Prostate gland (tissue), 2 donors: ENCODE measurements at regions not wholly inside any gene's neighbourhood (a gene's known extent, or its start where the extent isn't known, plus 50 kb on each side); places are given as distances from the start of the nearest gene placed in this dataset.

Experiments
- DNase-seq: peaks from one replicate; pipeline ENCODE4 v3.0.0-alpha.2; 2019; ENCODE audit warnings: low spot score
- H3K27ac ChIP-seq, 2 donors: fragments of 200-600 bp; sonication (generic); 2 replicates each; pipeline ENCODE4 v1.5.1; 2017 to 2019
- H3K27me3 ChIP-seq: fragments of 200-600 bp; sonication (generic); replicated peaks from 2 replicates; pipeline ENCODE4 v1.5.1; 2019; ENCODE audit not compliant: insufficient read depth
- H3K36me3 ChIP-seq, 2 donors: fragments of 200-600 bp; sonication (generic); 1 replicate in 1 of 2; 2 replicates in 1 of 2; pipeline versions ENCODE4 v1.5.1 to v1.8.1; 2017 to 2019
- H3K4me1 ChIP-seq: fragments of 200-600 bp; sonication (generic); replicated peaks from 2 replicates; pipeline ENCODE4 v1.5.1; 2019
- H3K4me3 ChIP-seq, 2 donors: fragments of 200-600 bp; sonication (generic); 2 replicates each; pipeline ENCODE4 v1.5.1; 2017 to 2019
- H3K9me3 ChIP-seq: fragments of 200-600 bp; sonication (generic); 2 replicates; pipeline ENCODE4 v1.5.1; 2017
- POLR2A ChIP-seq: fragments of 450-650 bp; IDR thresholded peaks from one replicate; pipeline ENCODE4 v1.6.1; 2016; ENCODE audit warnings: antibody characterized with exemption, mild to moderate bottlenecking
- POLR2AphosphoS5 ChIP-seq: sonication (generic); formaldehyde crosslinking; IDR thresholded peaks from one replicate; pipeline ENCODE4 v1.6.1; 2017; ENCODE audit warnings: antibody characterized with exemption
- WGBS: methylation state at CpG from one replicate; pipeline ENCODE4 v1.1.5; 2018; 5-methylcytosine and 5-hydroxymethylcytosine counted together
- intact Hi-C: fragments of 100-400 bp; cut with DNase I; formaldehyde crosslinking; loops from one replicate; pipeline ENCODE4 v1.14.2; 2022
- TF ChIP-seq, protein P1 (sequence below), 4 experiments: fragments of 200-600 bp in 2 of 4; fragments of 450-650 bp in 2 of 4; sonication (generic) in 2 of 4; IDR thresholded peaks; 1 replicate in 3 of 4; 2 replicates in 1 of 4; pipeline ENCODE4 v1.5.1; 2016 to 2019; ENCODE audit warnings: antibody characterized with exemption in 4 of 4, mild to moderate bottlenecking in 2 of 4, moderate library complexity in 2 of 4

DNA sequence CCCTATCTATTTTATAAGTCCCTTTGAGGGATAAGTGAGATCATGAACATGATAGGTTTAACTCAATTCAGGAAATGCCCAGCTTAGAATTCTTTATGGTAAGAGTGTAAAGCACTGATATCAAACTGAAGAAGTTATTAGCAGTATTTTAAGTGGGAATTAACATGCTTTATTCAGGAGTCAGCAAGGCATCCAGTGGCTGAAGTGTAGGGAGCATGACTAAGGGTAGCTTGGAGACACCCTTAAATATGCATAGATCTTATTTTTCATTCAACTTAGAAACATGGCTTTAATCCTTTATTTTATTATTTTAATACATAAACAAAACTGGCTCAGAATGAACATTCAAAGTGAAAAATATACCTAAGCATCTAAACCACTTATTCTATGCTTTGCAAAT lies 158.3 kb upstream of the LPP start:
- Histone ChIP-seq H3K9me3 (no peaks in the 10 kb centered on the region), H3K36me3 (no peaks in the 10 kb centered on the region), H3K4me3 (no peak overlapping the region), H3K27me3 (no peaks in the 10 kb centered on the region), H3K27ac (no peak overlapping the region), H3K4me1 (peaks cover 4% of the 10 kb centered on the region)
- DNase-seq: no peak
- intact Hi-C loops: no loop called here
- TF ChIP-seq POLR2AphosphoS5 (no peak), POLR2A (no peak)
- TF ChIP-seq, protein P1, sequence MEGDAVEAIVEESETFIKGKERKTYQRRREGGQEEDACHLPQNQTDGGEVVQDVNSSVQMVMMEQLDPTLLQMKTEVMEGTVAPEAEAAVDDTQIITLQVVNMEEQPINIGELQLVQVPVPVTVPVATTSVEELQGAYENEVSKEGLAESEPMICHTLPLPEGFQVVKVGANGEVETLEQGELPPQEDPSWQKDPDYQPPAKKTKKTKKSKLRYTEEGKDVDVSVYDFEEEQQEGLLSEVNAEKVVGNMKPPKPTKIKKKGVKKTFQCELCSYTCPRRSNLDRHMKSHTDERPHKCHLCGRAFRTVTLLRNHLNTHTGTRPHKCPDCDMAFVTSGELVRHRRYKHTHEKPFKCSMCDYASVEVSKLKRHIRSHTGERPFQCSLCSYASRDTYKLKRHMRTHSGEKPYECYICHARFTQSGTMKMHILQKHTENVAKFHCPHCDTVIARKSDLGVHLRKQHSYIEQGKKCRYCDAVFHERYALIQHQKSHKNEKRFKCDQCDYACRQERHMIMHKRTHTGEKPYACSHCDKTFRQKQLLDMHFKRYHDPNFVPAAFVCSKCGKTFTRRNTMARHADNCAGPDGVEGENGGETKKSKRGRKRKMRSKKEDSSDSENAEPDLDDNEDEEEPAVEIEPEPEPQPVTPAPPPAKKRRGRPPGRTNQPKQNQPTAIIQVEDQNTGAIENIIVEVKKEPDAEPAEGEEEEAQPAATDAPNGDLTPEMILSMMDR (IDR thresholded peaks at IDR 0.05): no peak

DNA sequence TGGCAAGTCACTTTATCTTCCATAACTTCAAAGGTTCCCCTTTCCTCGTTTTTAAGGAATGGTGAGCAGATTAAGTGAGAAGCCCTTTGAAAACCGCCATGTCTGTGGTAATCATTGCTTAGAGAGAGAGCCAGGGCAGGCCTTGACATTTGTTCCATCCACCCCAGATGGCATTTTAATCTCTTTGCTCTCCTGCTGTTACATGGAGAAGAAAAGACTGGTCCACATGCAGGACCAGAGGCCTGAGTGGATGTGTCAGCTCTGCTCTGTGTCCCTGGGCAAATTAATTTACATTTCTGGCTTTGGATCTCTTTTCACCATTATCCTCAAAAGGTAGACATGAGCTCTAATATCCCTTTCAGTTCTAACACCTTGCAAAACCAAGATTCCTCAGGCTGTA lies 157.3 kb upstream of the LPP start:
- Histone ChIP-seq H3K4me1 (peaks cover 4% of the 10 kb centered on the region), H3K27me3 (no peaks in the 10 kb centered on the region), H3K36me3 (no peaks in the 10 kb centered on the region), H3K4me3 (no peak overlapping the region), H3K27ac (no peak overlapping the region), H3K9me3 (no peaks in the 10 kb centered on the region)
- intact Hi-C loops: no loop called here
- TF ChIP-seq POLR2A (no peak), POLR2AphosphoS5 (no peak)
- TF ChIP-seq, protein P1 (IDR thresholded peaks at IDR 0.05): no peak
- 92% methylated on average over 2 of the region's 2 CpGs for WGBS
- DNase-seq: no peak

DNA sequence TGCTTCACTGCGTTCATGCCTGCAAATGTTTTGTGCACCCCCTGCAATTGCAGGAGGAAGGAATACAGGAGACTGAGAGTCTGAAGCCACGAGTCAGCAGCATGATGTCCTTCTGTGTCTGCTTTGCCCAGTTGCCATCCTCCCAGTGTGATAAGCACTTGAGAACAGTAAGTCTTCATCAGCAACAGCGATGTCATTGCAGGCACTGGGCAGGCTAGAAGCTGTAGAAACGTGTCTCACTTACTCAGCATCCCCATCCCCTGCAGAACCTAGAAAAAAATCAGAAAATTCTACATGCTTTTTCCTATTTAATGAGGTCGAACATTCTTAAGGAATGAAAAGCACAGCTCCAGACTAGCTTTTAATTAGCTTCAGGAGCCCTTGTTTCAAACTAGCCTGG lies 156.5 kb upstream of the LPP start:
- TF ChIP-seq, protein P1 (IDR thresholded peaks at IDR 0.05): no peak
- TF ChIP-seq POLR2A (no peak), POLR2AphosphoS5 (no peak)
- H3K27ac ChIP-seq: no peak overlapping the region
- no peaks in the 10 kb centered on the region for H3K9me3 ChIP-seq
- 81% methylated on average over 5 of the region's 5 CpGs for WGBS
- peaks cover 4% of the 10 kb centered on the region for H3K4me1 ChIP-seq
- no peaks in the 10 kb centered on the region for H3K36me3 ChIP-seq
- intact Hi-C loops: no loop called here
- H3K27me3 ChIP-seq: no peaks in the 10 kb centered on the region
- no peak overlapping the region for H3K4me3 ChIP-seq
- no peak for DNase-seq

DNA sequence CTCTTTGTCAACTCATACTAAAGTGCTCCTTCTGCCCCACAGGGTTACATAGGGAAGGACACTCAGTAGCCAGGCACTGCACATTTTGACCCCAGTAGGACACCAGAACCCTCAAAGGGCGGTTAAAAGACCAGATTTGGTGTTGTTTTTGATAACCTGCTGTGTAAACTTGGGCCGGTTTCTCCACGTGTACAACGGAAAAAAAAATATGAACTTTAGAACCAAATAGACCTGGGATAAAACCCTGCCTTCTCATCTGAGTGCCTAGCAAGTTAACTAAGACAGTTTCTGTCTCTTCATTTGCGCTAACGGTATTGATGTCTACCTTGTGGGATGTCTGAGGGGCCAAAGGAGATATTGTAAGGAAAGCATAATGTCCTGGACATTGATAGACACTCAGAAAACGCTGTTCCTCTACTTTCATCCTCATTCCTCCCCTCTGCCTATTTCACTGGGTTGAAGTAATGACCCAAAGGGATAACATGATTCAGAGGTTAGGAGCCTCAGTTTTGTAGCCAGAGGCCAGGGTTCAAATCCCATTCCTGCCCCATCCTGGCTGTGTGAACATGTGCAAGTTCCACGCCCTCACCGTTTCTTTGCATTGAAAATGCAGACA lies 155.9 kb upstream of the LPP start:
- Histone ChIP-seq H3K36me3 (no peaks in the 10 kb centered on the region), H3K4me1 (peaks cover 4% of the 10 kb centered on the region), H3K9me3 (no peaks in the 10 kb centered on the region), H3K27ac (no peak overlapping the region), H3K4me3 (no peak overlapping the region), H3K27me3 (no peaks in the 10 kb centered on the region)
- DNase-seq: no peak
- TF ChIP-seq, protein P1 (IDR thresholded peaks at IDR 0.05): no peak
- no peak for TF ChIP-seq POLR2A
- no peak for TF ChIP-seq POLR2AphosphoS5
- intact Hi-C loops: no loop called here
- WGBS: 93% methylated on average over 9 of the region's 9 CpGs

DNA sequence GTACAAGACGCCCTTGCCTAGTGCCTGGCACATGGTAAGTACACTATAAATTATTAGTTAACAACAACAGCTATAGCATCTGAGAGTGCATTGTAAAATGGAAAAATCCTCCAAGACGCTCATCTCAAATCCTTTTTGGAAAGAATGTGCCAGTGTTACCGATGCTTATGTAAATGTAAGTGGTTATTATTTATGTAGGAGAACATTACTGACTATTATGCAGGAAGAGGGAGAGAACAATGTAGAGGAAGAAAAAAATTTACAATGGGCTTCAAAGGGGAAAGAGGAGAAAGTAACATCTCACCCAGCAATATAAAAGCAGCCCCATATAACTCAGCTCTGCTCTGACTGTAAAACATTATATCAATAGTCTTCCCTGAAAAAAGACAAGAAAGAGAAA lies 155.3 kb upstream of the LPP start:
- peaks cover 4% of the 10 kb centered on the region for H3K4me1 ChIP-seq
- H3K4me3 ChIP-seq: no peak overlapping the region
- H3K36me3 ChIP-seq: no peaks in the 10 kb centered on the region
- no peak for DNase-seq
- 82% methylated on average over 3 of the region's 3 CpGs for WGBS
- no peak for TF ChIP-seq POLR2A
- no peak for TF ChIP-seq POLR2AphosphoS5
- TF ChIP-seq, protein P1 (IDR thresholded peaks at IDR 0.05): no peak
- H3K9me3 ChIP-seq: no peaks in the 10 kb centered on the region
- no peaks in the 10 kb centered on the region for H3K27me3 ChIP-seq
- no peak overlapping the region for H3K27ac ChIP-seq
- intact Hi-C loops: no loop called here
